GM12878 (cell line): ENCODE measurements at regions not wholly inside any gene's neighbourhood (a gene's known extent, or its start where the extent isn't known, plus 50 kb on each side); places are given as distances from the start of the nearest gene placed in this dataset.

ENCODE experiments used
- ATAC-seq: fragments of 200-7000 bp; cut with Tn5 transposase; 3 replicates; pipeline ENCODE4 v1.9.1; 2020; ENCODE audit warnings: mild to moderate bottlenecking, moderate library complexity
- BruUV-seq: library from RNA; stranded (reverse); fragments of 400-500 nt; replicated peaks from 2 replicates; lab custom pipeline; 2021; lab: Mats Ljungman, UMichigan
- CTCF ChIA-PET: fragments of 300-600 bp; sonication (Branson Sonifier 250); formaldehyde crosslinking; extraction: SDS; loops from one replicate; lab custom pipeline; 2021; ENCODE audit warnings: inconsistent platforms; lab: Yijun Ruan, JAX
- POLR2A ChIA-PET: fragments of 350-600 bp; formaldehyde crosslinking; extraction: SDS; loops from one replicate; lab custom pipeline; 2021; ENCODE audit warnings: inconsistent platforms; lab: Charles Lee
- RAD21 ChIA-PET: fragments of 300-600 bp; sonication (Branson Sonifier 250); formaldehyde crosslinking; loops from one replicate; lab custom pipeline; 2023; ENCODE audit warnings: antibody characterized with exemption; ENCODE audit not compliant: unreplicated experiment; lab: Charles Lee
- SMC1A ChIA-PET: fragments of 300-600 bp; sonication (Branson Sonifier 250); formaldehyde crosslinking; loops from one replicate; lab custom pipeline; 2023; ENCODE audit not compliant: unreplicated experiment, uncharacterized antibody; lab: Charles Lee
- DNase-seq: peaks from one replicate; pipeline ENCODE4 v3.0.0-alpha.2; 2011; ENCODE audit warnings: low read depth, low spot score
- FAIRE-seq: peaks from 3 replicates; lab custom pipeline; 2011; peaks lifted over from hg19 to GRCh38; lab: Jason Lieb, UNC
- H2AFZ ChIP-seq: 2 replicates; pipeline ENCODE4 v1.6.0; 2011; ENCODE audit warnings: low read depth, low read length, control low read depth; ENCODE audit not compliant: control insufficient read depth
- H3K27ac ChIP-seq: 2 replicates; pipeline ENCODE4 v1.5.1; 2011; ENCODE audit warnings: control low read depth; ENCODE audit not compliant: control insufficient read depth, insufficient read depth
- H3K27me3 ChIP-seq, 2 experiments: replicated peaks in 1 of 2; 2 replicates each; pipeline versions ENCODE4 v1.6.0 to v1.6.1; 2011; ENCODE audit warnings: low read length in 1 of 2; ENCODE audit not compliant: control insufficient read depth in 2 of 2, insufficient read depth in 2 of 2
- H3K36me3 ChIP-seq, 2 experiments: 2 replicates each; pipeline ENCODE4 v1.5.1; 2011; ENCODE audit warnings: low read length in 1 of 2; ENCODE audit not compliant: control insufficient read depth in 2 of 2, insufficient read depth in 2 of 2
- H3K4me1 ChIP-seq: 2 replicates; pipeline ENCODE4 v1.6.1; 2011; ENCODE audit warnings: mild to moderate bottlenecking, low read length, moderate library complexity, mixed read lengths; ENCODE audit not compliant: control insufficient read depth, insufficient read depth
- H3K4me2 ChIP-seq: 2 replicates; pipeline ENCODE4 v1.6.0; 2011; ENCODE audit warnings: control low read depth; ENCODE audit not compliant: control insufficient read depth, insufficient read depth
- H3K4me3 ChIP-seq: fragments of 200-600 bp; sonication (generic); 2 replicates; pipeline ENCODE4 v1.5.1; 2016
- H3K79me2 ChIP-seq: 2 replicates; pipeline ENCODE4 v1.6.0; 2011; ENCODE audit warnings: low read length; ENCODE audit not compliant: control insufficient read depth, insufficient read depth
- H3K9ac ChIP-seq: 2 replicates; pipeline ENCODE4 v1.8.0; 2011; ENCODE audit warnings: low read length, control low read depth, mixed read lengths; ENCODE audit not compliant: control insufficient read depth, insufficient read depth
- H3K9me3 ChIP-seq: replicated peaks from 3 replicates; pipeline ENCODE4 v1.5.1; 2011; ENCODE audit warnings: mild to moderate bottlenecking, low read length; ENCODE audit not compliant: control insufficient read depth, insufficient read depth
- H4K20me1 ChIP-seq: 2 replicates; pipeline ENCODE4 v1.6.0; 2011; ENCODE audit not compliant: control insufficient read depth, insufficient read depth
- JUNB ChIP-seq: IDR thresholded peaks from 2 replicates; pipeline ENCODE4 v1.6.1; 2016; ENCODE audit warnings: antibody characterized with exemption, mild to moderate bottlenecking
- NRF1 ChIP-seq: conservative IDR thresholded peaks from 2 replicates; pipeline ENCODE4 v1.6.1; 2011; ENCODE audit warnings: mild to moderate bottlenecking, low read depth, low read length, improper control_type of control experiment
- POLR2AphosphoS5 ChIP-seq: IDR thresholded peaks from 2 replicates; pipeline ENCODE4 v1.6.1; 2011; ENCODE audit warnings: mild to moderate bottlenecking, low read length, inconsistent platforms
- RAD51 ChIP-seq: fragments of 450-650 bp; IDR thresholded peaks from 2 replicates; pipeline ENCODE4 v1.6.1; 2016; ENCODE audit warnings: moderate library complexity, mild to moderate bottlenecking, inconsistent platforms
- YY1 ChIP-seq: IDR thresholded peaks from 2 replicates; pipeline ENCODE4 v1.6.1; 2011; ENCODE audit warnings: low read depth, mild to moderate bottlenecking, low read length
- WGBS: methylation state at CpG from one replicate; pipeline ENCODE4 v1.1.6; 2016; ENCODE audit warnings: low lambda C conversion rate; ENCODE audit not compliant: insufficient replicate concordance, insufficient coverage; ENCODE audit errors: missing lambda C conversion rate; 5-methylcytosine and 5-hydroxymethylcytosine counted together
- in situ Hi-C: fragments of 300-500 bp; cut with MboI; formaldehyde crosslinking; loops from 9 replicates; pipeline ENCODE4 v1.14.3; 2018; ENCODE audit warnings: mixed read lengths
- intact Hi-C: fragments of 100-400 bp; cut with micrococcal nuclease; formaldehyde crosslinking; loops from one replicate; pipeline ENCODE4 v1.14.2; 2022; ENCODE audit not compliant: unreplicated experiment
- TF ChIP-seq, protein P1 (sequence below): fragments of 450-650 bp; IDR thresholded peaks from 2 replicates; pipeline ENCODE4 v1.6.1; 2017; ENCODE audit warnings: mild to moderate bottlenecking, low read depth, inconsistent platforms; ENCODE audit not compliant: poor library complexity, severe bottlenecking
- TF ChIP-seq, protein P2 (sequence below): fragments of 450-650 bp; IDR thresholded peaks from 2 replicates; pipeline ENCODE4 v1.6.1; 2017; ENCODE audit warnings: mild to moderate bottlenecking, moderate library complexity
- TF ChIP-seq, protein P3 (sequence below): fragments of 450-650 bp; IDR thresholded peaks from 2 replicates; pipeline ENCODE4 v1.6.1; 2016; ENCODE audit warnings: mild to moderate bottlenecking

DNA sequence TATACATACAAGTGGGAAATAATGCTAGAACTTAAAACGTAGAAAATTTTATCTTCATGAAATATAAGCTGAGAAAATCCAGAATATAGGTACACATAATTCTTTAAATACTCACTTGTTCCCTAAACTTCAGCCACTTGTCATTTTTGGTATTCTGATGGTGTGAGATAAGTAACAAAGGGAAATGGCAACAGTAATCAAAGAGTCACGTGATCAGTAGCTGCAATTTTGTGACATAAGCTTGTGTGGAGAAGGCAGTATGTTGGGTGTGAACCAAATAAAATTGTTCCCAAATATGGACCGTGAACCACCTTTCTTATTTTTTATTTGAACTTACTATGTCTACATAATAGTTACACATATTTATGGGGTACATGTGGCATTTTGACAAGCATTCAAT is 650.3 kb upstream of the ADARB2 start:
- FAIRE-seq (no peak), ATAC-seq (no peak), DNase-seq (no peak)
- Histone ChIP-seq H3K4me2 (no peak overlapping the region), H3K9ac (no peak overlapping the region), H3K4me1 (no peaks in the 10 kb centered on the region), H3K79me2 (no peaks in the 10 kb centered on the region), H3K36me3 (no peaks in the 10 kb centered on the region), H3K9me3 (no peaks in the 10 kb centered on the region; the same call in 2 of the 3 replicates), H2AFZ (no peak overlapping the region), H3K4me3 (no peak overlapping the region), H3K27ac (no peak overlapping the region), H3K27me3 (no peaks in the 10 kb centered on the region), H4K20me1 (no peaks in the 10 kb centered on the region)
- in situ Hi-C loops, result no loop called here
- TF ChIP-seq RAD51, result peak; percentile 27; the same call in 1 of the 2 replicates
- no peak for TF ChIP-seq JUNB
- ChIA-PET POLR2A (no interaction called here), RAD21 (no interaction called here), CTCF (no interaction called here), SMC1A (no interaction called here)
- BruUV-seq, result no TSS peak
- 2% methylated on average over 3 of the region's 3 CpGs for WGBS
- intact Hi-C loops, result no loop called here

DNA sequence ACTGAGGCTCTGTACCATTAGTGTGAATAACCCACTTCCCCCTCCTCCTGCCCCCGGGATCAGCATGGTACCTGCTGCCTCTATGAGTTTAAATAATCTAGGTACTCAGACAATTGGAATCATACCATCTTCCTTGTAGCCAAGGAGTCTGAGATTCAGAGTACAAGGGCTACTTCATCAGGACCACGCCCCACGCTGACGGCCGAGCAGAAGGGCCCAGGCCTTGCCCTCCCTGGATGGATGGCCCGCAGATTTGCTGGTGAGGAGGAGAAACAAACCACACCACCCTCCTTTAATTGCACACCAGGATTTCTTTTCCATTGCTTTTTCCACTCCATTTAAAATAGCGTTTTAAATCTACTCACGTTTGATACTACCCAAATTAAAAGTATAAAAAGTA is 649.9 kb upstream of the ADARB2 start:
- ChIA-PET CTCF (no interaction called here), POLR2A (no interaction called here), RAD21 (no interaction called here), SMC1A (no interaction called here)
- intact Hi-C loops, result no loop called here
- no peak overlapping the region for H3K27ac ChIP-seq
- no peaks in the 10 kb centered on the region for H3K36me3 ChIP-seq
- no TSS peak for BruUV-seq
- no peak overlapping the region for H3K4me2 ChIP-seq
- in situ Hi-C loops, result no loop called here
- FAIRE-seq (no peak), DNase-seq (no peak), ATAC-seq (no peak)
- H2AFZ ChIP-seq, result no peak overlapping the region
- WGBS, result 16% methylated on average over 8 of the region's 8 CpGs
- no peaks in the 10 kb centered on the region for H3K4me1 ChIP-seq
- H3K4me3 ChIP-seq, result no peak overlapping the region
- H3K9me3 ChIP-seq, result no peaks in the 10 kb centered on the region; the same call in 2 of the 3 replicates
- no peak overlapping the region for H3K9ac ChIP-seq
- no peaks in the 10 kb centered on the region for H3K79me2 ChIP-seq
- H3K27me3 ChIP-seq, result no peaks in the 10 kb centered on the region
- H4K20me1 ChIP-seq, result no peaks in the 10 kb centered on the region
- TF ChIP-seq, protein P1, sequence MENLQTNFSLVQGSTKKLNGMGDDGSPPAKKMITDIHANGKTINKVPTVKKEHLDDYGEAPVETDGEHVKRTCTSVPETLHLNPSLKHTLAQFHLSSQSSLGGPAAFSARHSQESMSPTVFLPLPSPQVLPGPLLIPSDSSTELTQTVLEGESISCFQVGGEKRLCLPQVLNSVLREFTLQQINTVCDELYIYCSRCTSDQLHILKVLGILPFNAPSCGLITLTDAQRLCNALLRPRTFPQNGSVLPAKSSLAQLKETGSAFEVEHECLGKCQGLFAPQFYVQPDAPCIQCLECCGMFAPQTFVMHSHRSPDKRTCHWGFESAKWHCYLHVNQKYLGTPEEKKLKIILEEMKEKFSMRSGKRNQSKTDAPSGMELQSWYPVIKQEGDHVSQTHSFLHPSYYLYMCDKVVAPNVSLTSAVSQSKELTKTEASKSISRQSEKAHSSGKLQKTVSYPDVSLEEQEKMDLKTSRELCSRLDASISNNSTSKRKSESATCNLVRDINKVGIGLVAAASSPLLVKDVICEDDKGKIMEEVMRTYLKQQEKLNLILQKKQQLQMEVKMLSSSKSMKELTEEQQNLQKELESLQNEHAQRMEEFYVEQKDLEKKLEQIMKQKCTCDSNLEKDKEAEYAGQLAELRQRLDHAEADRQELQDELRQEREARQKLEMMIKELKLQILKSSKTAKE, result no peak
- no peak for TF ChIP-seq NRF1
- no peak for TF ChIP-seq POLR2AphosphoS5
- TF ChIP-seq YY1, result no peak
- TF ChIP-seq, protein P2, sequence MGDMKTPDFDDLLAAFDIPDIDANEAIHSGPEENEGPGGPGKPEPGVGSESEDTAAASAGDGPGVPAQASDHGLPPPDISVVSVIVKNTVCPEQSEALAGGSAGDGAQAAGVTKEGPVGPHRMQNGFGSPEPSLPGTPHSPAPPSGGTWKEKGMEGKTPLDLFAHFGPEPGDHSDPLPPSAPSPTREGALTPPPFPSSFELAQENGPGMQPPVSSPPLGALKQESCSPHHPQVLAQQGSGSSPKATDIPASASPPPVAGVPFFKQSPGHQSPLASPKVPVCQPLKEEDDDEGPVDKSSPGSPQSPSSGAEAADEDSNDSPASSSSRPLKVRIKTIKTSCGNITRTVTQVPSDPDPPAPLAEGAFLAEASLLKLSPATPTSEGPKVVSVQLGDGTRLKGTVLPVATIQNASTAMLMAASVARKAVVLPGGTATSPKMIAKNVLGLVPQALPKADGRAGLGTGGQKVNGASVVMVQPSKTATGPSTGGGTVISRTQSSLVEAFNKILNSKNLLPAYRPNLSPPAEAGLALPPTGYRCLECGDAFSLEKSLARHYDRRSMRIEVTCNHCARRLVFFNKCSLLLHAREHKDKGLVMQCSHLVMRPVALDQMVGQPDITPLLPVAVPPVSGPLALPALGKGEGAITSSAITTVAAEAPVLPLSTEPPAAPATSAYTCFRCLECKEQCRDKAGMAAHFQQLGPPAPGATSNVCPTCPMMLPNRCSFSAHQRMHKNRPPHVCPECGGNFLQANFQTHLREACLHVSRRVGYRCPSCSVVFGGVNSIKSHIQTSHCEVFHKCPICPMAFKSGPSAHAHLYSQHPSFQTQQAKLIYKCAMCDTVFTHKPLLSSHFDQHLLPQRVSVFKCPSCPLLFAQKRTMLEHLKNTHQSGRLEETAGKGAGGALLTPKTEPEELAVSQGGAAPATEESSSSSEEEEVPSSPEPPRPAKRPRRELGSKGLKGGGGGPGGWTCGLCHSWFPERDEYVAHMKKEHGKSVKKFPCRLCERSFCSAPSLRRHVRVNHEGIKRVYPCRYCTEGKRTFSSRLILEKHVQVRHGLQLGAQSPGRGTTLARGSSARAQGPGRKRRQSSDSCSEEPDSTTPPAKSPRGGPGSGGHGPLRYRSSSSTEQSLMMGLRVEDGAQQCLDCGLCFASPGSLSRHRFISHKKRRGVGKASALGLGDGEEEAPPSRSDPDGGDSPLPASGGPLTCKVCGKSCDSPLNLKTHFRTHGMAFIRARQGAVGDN, result no peak
- TF ChIP-seq, protein P3, sequence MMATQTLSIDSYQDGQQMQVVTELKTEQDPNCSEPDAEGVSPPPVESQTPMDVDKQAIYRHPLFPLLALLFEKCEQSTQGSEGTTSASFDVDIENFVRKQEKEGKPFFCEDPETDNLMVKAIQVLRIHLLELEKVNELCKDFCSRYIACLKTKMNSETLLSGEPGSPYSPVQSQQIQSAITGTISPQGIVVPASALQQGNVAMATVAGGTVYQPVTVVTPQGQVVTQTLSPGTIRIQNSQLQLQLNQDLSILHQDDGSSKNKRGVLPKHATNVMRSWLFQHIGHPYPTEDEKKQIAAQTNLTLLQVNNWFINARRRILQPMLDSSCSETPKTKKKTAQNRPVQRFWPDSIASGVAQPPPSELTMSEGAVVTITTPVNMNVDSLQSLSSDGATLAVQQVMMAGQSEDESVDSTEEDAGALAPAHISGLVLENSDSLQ, result no peak
